NB4 (cell line): ENCODE measurements at regions not wholly inside any gene's neighbourhood (a gene's known extent, or its start where the extent isn't known, plus 50 kb on each side); places are given as distances from the start of the nearest gene placed in this dataset.

Experiments used
- DNase-seq: peaks from one replicate; pipeline ENCODE4 v3.0.0; 2010; ENCODE audit warnings: low read depth
- H3K4me3 ChIP-seq: one replicate; pipeline ENCODE4 v1.5.1; 2011; ENCODE audit warnings: mild to moderate bottlenecking, low read depth, low read length, moderate library complexity
- CTCF ChIP-seq: IDR thresholded peaks from one replicate; pipeline ENCODE4 v1.5.1; 2012; ENCODE audit warnings: low read depth, low read length
- MAX ChIP-seq: IDR thresholded peaks from 2 replicates; pipeline ENCODE4 v1.6.1; 2011; ENCODE audit warnings: low read depth, low read length
- MYC ChIP-seq: IDR thresholded peaks from 2 replicates; pipeline ENCODE4 v1.6.1; 2011; ENCODE audit warnings: low read depth, low read length
- POLR2A ChIP-seq: IDR thresholded peaks from 2 replicates; pipeline ENCODE4 v1.6.1; 2011; ENCODE audit warnings: mild to moderate bottlenecking; ENCODE audit not compliant: insufficient read length; ENCODE audit errors: extremely low read depth

- no peak overlapping the region for H3K4me3 ChIP-seq
- TF ChIP-seq MAX: no peak
- TF ChIP-seq MYC: no peak
- TF ChIP-seq POLR2A: no peak
- DNase-seq: no peak
Observed at GRCh38 chr7:120108376-120108775, 164.6 kb upstream of the KCND2 start.

- no peak overlapping the region for H3K4me3 ChIP-seq
- DNase-seq: no peak
- no peak for TF ChIP-seq CTCF
- no peak for TF ChIP-seq MAX
- no peak for TF ChIP-seq POLR2A
- no peak for TF ChIP-seq MYC
Observed at GRCh38 chr7:120110169-120110568, 162.8 kb upstream of the KCND2 start.

GRCh38 chr7:120114626-120115025, 158.3 kb upstream of the KCND2 start:
- DNase-seq: no peak
- TF ChIP-seq CTCF (no peak), MYC (no peak), POLR2A (no peak), MAX (no peak)
- H3K4me3 ChIP-seq: no peak overlapping the region

GRCh38 chr7:120123528-120123927, 149.4 kb upstream of the KCND2 start:
- no peak overlapping the region for H3K4me3 ChIP-seq
- TF ChIP-seq MYC: no peak
- no peak for TF ChIP-seq MAX
- TF ChIP-seq CTCF: no peak
- no peak for TF ChIP-seq POLR2A
- no peak for DNase-seq

- H3K4me3 ChIP-seq: no peak overlapping the region
- no peak for TF ChIP-seq MYC
- no peak for DNase-seq
Observed at GRCh38 chr7:120131096-120131839, 141.7 kb upstream of the KCND2 start.

- TF ChIP-seq CTCF (no peak), MAX (no peak), POLR2A (no peak), MYC (no peak)
Observed at GRCh38 chr7:120138497-120138896, 134.5 kb upstream of the KCND2 start.

GRCh38 chr7:120156476-120156875, 116.5 kb upstream of the KCND2 start:
- no peak overlapping the region for H3K4me3 ChIP-seq
- DNase-seq: no peak
- TF ChIP-seq CTCF: no peak
- TF ChIP-seq MYC: no peak
- no peak for TF ChIP-seq MAX
- no peak for TF ChIP-seq POLR2A

More at GRCh38 chr7:120138497-120138896, 134.5 kb upstream of the KCND2 start:
- DNase-seq: no peak
- no peak overlapping the region for H3K4me3 ChIP-seq
